Muscle of back (tissue), 3 donors: ENCODE measurements at regions not wholly inside any gene's neighbourhood (a gene's known extent, or its start where the extent isn't known, plus 50 kb on each side); places are given as distances from the start of the nearest gene placed in this dataset.

Experiments used
- DNase-seq, 3 donors: peaks; one replicate each; pipeline versions ENCODE4 v3.0.0 to v3.0.0-alpha.2; 2013

GRCh38 chr6:169082817-169083507, 170.7 kb downstream of the THBS2 start:
- no peak for DNase-seq

- DNase-seq = no peak
Observed at GRCh38 chr6:169082093-169082492, 171.6 kb downstream of the THBS2 start.

DNA sequence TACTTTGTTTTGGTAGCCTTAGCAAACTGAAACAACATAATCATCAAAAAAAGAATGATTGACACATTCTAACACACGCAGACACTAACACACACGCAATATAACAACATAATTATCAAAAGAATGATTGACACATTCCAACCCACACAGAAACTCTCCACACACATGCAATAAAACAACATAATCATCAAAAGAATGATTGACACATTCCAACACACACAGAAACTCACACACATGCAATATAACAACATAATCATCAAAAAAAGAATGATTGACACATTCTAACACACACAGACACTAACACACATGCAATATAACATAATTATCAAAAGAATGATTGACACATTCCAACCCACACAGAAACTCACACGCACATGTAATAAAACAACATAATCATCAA, 172.4 kb downstream of the THBS2 start:
- DNase-seq = no peak

GRCh38 chr6:169079650-169080049, 174.0 kb downstream of the THBS2 start:
- DNase-seq = no peak

- no peak for DNase-seq
Observed at GRCh38 chr6:169078399-169079145, 175.1 kb downstream of the THBS2 start.

GRCh38 chr6:169075915-169076654, 177.6 kb downstream of the THBS2 start:
- DNase-seq = no peak

DNA sequence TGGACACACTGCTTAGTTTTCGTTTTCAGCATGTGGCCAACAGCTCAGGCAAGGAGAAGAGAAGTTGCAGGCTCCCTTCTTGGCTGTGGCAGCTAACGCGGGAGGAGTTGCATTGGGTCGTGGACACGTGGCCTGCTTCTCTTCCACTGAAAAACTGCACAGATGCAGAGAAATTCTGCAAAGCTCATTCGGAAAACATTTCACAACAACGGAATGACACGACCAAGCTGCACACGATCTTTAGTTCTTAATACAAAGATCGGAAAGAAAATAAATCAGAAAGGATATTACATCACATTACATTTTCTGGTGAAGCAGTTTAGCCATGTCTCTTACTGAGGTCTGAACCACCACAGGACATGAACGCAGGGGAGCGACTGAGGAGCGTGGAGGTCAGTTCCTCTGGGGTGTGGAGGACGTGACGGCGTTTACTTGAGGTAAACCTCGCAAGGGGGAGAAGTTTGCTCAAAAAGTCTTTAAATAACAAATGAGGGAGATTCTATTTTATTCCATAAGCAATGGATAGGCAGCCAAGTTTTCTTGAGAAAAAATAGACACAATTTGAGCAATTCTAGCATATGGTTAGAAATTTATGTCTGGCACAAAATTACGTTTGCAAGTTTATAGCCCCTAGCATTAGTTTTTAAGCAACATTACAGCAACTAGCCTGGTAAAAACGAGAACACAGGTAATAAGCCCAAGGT, 178.3 kb downstream of the THBS2 start:
- peak; percentile 76 to 93 (median 87) for DNase-seq

GRCh38 chr6:169074526-169074925, 179.1 kb downstream of the THBS2 start:
- DNase-seq = no peak

DNA sequence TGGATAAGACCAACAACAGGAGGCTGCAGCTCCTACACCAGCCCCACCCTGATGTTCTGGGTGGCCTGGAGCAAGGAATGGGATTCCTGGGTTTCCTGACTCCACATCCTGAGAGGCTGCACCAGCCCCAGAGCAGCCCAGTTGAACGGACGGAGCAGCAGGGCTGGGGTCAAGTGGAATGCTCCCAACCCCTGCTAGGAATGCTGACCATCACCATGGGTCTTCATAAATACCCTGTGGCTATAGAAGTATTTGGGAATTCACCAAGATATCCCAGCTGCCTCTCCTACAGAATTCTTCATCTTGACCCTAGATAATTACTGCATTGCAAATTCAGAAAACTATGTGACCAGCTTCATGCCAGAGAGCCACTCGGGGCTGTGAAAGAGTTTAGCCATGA, 180.3 kb downstream of the THBS2 start:
- peak in 1 of 3 donors; percentile 49 for DNase-seq

DNA sequence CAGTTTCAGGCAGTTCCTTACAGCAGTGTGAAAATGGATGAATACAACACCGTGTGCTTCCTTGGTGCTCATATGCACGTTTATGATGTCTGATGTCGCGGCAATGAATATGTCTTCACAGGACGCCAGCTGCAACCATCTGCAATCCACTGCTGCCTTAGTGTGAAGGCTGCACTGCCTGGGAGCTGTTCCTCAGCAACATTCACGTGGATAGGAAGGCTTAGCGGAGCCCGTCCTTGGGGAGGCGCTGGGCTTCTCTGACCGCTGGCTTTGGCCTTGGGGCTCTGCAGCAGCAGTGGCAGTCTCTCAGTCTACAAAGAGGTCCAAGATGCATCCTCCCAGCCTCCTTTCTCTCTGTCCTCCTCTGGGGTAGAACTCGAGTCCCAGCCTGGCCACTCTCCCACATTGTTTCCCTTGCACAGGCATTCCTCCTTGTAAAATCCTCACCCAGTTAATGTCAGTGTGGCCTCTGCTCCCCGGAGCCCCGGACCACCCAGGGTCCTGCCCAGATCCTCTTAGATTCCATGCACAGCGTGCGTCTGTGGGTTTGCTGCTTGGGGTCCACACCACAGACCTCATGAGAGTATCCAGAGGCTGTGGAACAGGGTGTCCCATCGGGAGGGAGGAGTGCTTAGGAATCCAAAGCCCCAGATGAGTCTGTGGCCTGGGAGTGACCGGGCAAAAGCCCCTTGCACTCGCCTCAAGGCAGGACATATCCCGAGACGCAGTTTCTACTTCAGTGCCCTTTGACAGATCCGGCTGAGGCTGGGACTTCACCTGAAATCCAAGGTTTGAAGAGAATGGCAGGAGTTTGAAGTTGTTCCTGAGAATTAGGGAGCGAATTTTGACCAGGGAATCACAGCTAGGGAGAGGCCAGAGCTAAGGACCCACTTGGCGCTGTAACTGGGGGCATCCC, 181.3 kb downstream of the THBS2 start:
- DNase-seq = peak in 1 of 3 donors; percentile 38

- DNase-seq = no peak
Observed at GRCh38 chr6:169071394-169071793, 182.3 kb downstream of the THBS2 start.

DNA sequence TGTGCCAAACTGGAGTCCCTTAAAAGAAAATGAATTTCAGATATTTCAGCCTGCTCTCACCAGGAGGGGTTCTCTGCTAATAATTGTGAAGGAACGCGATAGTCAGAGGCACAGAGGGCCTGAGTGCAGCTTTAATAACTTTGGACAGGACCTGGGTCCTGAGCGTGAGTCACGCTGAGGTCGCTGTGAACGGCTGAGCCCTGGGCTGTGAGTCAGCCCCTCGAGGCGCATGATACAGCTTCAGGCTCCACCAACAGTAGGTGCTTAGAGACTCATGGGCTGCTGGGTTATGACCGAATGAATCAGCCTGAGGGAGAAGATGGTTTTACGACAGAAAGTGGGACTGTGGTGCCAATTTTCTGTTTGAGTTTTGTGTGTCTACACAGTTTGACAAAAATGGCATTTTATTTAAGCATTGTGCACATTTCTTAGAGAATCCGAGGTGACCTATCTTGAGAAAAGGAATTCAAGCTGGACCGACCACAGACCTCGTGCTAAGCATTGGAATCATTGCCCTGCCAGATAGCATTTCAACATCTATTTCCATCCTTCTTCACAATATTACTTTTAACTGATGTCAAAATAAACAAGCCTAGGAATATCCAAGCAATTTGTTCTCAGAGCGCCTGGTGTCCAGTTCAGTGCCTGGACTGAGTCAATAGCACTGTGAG, 183.0 kb downstream of the THBS2 start:
- peak in 2 of 3 donors; percentile 67 to 92 for DNase-seq

- DNase-seq = no peak
Observed at GRCh38 chr6:169069356-169069755, 184.3 kb downstream of the THBS2 start.

- peak in 1 of 3 donors; percentile 62 for DNase-seq
Observed at GRCh38 chr6:169064194-169064593, 189.5 kb downstream of the THBS2 start.

GRCh38 chr6:169062272-169062671, 191.4 kb downstream of the THBS2 start:
- no peak for DNase-seq

- no peak for DNase-seq
Observed at GRCh38 chr6:169058634-169059033, 195.0 kb downstream of the THBS2 start.

- DNase-seq = no peak
Observed at GRCh38 chr6:169052462-169052861, 201.2 kb downstream of the THBS2 start.

DNA sequence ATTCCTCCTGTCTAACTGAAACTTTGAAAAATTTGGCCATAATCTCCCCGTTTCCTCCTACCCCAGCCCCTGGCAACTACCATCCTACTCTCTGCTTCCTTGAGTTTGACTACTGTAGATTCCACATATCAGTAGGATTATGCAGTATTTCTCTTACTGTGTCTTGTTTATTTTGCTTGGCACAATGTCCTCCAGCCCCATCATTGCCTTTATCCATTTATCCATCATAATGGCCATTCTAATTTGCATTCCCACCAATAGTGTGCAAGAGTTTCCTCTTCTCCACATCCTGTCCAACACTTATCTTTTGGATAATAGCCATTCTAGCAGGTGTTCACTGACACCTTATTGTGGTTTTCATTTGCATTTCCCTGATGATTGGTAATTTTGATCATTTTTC, 202.3 kb downstream of the THBS2 start:
- DNase-seq = no peak

- DNase-seq = no peak
Observed at GRCh38 chr6:169048865-169049205, 204.8 kb downstream of the THBS2 start.

- DNase-seq = no peak
Observed at GRCh38 chr6:169048185-169048864, 205.3 kb downstream of the THBS2 start.
